Urothelium cell line (cell line): ENCODE measurements at regions not wholly inside any gene's neighbourhood (a gene's known extent, or its start where the extent isn't known, plus 50 kb on each side); places are given as distances from the start of the nearest gene placed in this dataset.

Experiments
- DNase-seq: peaks from one replicate; pipeline ENCODE4 v3.0.0; 2011; ENCODE audit warnings: low spot score, mixed read lengths
- FAIRE-seq: peaks from 2 replicates; lab custom pipeline; 2011; peaks lifted over from hg19 to GRCh38; lab: Jason Lieb, UNC

DNA sequence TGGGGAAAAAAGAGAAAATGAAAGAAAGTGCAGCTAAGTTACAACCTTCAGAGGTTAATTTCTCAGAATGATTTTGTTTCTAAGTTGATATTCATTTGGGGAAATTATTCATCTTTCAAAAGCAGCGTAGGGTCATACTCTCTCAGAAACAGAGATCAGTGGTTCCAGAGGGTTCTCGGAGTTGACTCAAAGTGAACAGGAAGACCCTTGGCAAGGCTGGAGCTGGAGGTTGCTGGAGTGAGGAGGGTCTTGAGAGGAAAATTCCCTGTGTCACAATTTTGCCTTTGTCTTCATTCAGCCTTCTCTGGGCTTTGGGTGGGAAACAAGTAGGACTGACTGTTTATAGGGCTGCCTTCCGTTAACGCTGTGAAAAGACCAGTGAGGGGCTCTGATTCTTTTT, 168.2 kb downstream of the ICOS start:
- FAIRE-seq (no peak), DNase-seq (no peak)

DNA sequence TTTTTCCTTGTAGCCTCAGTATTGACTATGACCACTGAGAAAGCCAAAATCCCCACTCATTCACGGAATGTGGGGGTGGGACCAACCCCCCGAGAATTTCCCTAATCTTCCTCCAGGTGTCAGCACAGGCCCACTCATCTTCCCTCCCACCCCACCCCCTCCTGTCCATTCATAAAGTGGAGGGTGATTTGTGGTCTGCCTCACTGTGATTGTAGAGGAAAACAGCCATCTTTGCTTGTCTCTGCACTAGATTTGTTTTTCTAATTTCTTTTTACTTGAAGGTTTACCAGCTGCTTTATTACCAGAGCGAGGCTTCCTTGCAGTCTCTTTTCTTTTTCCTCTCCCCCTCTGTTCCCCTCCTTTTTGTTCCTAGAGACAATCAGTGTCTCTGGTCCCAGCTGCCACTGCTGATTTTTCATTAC, 171.8 kb downstream of the ICOS start:
- FAIRE-seq (no peak), DNase-seq (peak; percentile 74)

DNA sequence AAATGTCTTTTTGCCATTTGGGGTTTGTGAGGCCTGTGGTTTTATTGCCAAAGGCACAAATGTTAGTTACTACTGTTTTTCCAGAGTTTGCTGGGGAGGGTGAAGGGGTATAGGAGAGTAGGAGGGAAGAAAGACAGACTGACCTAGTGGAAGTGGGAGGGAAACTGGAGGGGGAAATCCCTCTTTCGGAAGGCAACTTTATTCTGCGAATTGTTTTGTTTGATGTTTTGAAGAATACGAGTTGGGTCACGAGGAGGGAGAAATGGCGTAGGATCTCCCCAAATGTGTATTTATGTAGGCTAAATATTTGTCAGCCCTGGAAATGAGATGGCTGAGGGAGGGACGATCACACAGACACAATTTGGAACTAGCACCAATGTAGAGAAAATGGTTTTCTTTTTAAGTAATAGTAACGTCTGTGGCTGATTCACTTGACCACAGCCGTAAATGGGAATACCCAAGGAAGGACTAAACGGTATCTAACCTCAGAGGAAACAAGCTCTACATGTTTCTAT, 172.3 kb downstream of the ICOS start:
- FAIRE-seq (no peak), DNase-seq (no peak)

DNA sequence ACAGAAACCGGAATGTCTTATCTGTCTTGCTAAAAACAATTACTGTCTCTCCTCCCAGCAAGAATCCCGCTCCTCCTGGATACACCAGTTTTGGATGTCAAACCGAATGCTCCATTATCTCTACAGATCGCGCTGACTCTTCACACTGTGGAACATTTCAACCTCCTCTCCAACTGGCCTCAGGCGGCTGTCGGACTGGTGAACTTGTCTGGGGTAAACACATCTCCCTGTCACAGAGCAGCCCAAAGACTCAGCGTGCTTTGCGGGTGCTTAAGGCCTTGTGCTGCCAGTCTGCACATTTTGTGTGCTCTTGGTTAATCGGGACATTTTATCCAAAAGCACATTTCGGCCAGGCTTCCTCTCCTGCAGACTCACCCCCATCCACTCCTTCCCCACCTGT, 173.1 kb downstream of the ICOS start:
- DNase-seq, result no peak
- no peak for FAIRE-seq

DNA sequence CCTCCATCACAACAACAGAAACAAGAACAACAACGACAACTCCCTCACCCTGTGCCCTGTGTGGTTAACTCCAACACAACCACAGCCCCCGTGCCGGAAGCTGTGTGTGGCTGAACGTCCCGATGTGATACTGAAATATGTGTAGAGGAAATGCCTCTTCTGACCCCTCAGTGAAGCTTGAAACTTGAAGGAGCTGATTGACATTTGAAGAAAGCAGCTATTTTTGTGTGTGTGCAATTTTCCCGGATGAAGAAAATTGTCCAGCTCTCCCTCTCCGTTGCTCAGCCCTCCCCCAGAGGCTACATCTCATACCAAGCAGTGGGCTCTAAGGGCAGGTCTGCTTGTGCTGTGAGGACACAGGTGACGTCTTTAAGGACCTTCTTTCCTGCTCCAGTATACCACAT, 173.8 kb downstream of the ICOS start:
- peak; percentile 23 for DNase-seq
- no peak for FAIRE-seq

DNA sequence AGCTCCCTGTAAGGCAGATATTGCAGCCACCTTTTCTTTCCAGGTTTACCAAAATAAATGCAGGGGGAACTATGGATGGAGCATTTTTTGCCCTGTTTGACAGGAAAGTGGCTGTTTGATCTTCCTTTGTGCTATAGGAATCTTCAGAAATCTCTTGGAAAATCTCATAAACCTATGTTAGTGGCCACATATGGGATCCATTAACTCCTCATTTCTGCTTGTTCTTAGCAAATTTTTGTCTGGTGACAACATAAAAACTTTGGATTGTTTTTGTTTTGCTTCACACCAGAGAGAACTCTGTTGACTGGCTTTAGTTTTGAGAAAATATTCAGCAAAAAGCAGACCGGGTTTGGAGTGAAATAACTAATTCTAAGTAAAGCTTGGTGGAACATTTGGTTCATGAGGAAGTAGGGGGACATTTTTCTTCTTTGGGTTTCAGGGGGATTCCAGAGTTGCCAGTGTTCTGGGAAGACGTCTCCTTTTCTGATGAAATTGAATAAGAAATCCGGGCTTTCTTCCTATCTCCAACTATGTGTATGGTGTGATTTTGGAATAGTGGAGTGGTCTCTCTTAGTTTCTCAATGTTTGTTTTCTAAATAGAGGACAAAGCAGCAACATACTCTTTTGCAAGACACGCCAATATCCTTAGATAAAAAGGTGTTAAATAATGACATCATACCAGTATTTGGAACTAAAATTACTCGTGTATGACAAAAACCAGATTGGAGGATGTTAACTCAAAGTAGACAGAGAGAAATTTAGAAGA, 174.4 kb downstream of the ICOS start:
- DNase-seq, result no peak
- no peak for FAIRE-seq

DNA sequence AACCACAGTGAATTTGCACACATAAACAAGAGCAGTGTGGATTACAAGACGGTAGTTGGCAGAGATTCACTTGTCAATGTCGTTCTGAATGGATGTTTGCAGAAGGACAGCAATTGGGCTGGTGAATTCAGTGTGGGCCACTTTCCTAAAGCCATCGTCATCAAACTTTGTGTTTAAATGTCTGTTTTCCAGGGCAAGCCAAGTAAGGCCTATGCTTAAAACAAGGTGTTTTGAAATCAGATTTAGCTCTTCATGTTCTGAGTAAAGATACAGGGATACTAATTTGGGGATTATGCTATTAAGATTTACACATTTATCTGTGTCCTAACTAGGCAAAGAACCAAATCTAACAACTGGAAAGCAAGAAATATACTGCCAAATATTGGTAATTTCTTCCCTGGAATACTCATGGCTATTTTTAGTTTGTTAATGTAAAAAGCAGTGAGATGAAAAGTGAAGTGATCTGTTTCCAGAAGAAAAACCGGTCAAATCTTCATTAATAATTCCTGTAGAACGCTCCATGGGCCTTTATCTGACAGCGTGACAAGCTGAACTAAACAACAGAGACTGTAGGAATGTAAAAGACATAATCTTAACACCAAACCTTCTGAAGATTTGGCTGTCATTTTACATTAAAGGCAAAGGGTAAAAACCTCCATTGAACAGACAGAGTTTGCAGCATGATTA, 175.7 kb downstream of the ICOS start:
- DNase-seq (no peak), FAIRE-seq (no peak)

DNA sequence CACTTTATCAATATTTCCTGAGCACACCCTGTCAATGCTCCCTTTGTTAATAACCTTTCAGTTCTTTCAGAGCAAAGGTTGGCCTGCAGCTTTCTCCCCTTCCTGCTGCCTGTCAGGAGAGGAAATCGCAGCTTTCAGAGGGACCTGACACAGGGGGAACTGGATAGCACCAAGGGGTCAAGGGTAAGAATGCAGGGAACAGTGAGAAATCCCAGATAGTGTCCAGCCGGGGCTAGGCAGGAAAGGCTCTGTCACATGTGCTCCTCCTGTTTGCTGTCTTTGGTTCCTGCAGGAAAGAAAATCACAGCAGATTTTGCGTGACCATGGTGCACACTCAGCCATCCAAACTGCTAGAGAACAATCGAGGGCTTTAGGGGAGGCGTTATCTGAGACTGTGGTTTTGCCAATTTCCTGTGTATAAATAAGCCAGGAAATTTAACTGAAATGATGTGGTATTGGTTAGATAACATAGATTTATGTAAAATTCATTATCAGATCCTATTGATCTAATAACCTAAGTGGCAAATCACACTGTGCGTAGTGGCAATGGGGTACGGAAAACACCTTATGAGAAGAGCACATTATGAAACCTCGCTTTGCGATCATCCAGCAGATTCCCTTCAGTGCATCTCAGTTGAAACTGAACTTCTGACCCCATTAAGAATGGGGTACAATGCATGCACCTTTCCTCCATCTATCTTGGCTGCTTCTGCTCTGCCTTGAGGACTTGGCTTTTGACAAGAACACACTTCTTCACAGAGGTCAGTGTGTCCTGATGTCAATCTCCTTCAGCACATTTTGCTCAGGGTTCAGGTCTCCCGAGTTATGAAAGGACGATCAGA, 178.0 kb downstream of the ICOS start:
- FAIRE-seq, result no peak
- DNase-seq, result no peak

DNA sequence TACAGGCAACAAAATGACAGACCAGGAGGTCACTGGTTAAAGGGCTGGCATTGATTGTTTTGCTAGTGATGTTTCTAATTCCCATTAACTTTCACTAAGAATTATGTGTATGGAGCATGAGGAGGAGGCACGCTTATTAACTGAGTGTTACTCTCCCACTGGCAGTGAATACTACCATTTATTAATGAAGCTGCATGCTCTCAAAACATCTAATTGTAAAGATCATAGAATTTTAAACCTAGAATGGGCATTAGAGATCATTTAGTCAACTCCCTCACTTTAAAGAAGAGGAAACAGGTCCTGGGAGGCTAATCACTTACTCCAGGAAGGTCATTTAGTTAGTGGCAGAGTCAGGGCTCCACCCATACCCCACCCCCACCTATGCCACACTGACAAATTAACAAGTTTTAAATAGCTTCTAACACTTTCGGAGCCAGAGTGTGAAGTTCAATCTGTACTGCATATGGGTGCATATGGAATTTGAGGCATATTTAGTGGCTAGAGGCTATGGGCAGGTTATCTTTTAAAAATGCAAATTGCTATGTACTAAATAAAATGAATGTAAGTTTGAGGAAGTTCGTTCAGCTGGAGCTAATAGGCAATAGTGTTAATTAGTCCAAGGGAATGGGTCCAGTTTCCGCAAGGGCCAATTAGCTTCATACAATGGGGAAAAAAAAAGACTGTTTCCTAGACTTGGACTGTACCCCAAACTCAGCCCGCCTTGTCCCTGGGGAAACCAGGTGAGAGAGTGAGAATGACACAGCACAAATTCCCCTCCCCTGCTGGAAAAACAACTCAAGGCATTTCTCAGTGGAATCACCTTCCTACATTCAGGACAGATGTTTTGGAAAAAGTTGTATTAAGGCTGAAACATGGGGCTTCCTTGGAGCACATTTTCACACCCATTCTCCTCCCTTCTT, 178.8 kb downstream of the ICOS start:
- no peak for DNase-seq

DNA sequence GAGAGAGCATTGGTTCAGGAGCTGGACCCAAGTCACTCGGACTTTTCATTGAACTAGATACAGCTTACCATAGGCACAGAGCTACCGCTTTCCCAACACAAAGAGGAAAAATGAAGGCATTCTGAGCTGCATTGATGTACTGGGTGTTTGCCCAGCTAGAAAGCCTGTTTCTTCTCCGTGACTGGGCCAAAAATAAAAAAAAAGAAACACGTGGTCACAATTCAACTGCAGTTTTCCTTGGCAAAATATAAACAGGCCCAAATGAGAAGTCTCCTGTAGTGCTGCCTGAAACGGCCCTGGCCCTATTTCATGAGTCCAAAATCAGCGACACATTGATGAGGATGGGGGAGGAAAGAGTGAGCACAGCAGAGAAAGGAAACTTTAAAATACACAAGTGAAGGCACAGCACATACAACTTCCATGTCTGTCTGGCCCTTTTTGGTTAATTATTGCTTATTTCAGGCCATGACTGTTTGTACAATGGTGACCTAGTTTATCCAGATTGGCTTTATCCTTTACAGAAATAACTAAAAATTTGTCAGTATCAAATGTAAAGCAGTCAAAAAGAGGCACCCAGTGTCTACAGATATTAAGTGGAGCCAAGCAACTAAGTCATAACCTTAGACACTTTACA, 179.7 kb downstream of the ICOS start:
- FAIRE-seq (no peak), DNase-seq (no peak)

More for the DNA sequence above, 178.8 kb downstream of the ICOS start:
- FAIRE-seq, result no peak

DNA sequence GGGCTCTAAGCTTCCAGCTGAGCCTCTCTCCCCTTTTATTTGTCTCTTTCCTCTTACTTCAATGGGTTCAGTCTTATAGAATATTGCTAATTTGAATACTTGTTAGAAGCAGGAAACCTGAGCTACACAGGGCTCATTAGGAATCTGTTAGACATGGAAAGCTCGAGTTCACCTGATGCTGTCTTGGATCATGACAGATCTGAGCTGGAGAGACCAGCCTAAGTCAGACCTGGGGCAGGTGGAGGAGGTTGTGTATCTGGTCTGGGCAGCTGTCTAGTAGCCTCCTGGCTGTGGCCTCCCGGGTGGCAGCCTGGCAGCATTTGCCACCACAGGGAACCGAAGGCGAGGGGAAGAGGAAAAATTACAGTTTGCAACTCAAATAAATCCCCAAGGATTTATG, 185.9 kb downstream of the ICOS start:
- FAIRE-seq (no peak), DNase-seq (no peak)

DNA sequence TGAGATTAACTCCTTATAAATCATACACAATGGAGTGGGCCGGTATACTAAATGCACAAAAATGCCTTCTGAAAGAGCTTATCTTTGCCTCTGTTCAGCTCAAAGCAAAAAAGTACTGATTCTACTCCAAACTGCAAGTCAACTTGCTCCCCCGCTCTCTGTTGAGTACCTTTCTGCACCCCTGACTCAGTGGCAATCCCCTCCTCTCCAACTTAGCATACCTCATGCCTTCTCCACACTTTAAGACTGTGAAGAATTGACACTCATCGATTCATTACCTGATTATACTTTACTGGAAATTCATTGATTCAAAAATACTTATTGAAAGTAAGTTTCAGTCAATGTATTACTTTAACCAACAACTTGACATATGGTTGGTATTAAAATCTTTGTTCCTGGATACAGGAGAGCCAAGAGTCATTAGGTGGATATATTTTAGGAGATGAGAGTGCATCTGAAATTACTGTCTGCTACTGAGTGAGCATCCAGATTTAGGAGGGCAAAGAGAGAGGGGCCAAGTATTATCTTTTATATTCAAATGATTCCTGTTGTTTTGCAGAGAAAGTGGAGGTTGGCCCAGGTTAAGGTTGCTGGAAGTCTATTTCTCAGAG, 187.7 kb downstream of the ICOS start:
- FAIRE-seq, result no peak
- no peak for DNase-seq

DNA sequence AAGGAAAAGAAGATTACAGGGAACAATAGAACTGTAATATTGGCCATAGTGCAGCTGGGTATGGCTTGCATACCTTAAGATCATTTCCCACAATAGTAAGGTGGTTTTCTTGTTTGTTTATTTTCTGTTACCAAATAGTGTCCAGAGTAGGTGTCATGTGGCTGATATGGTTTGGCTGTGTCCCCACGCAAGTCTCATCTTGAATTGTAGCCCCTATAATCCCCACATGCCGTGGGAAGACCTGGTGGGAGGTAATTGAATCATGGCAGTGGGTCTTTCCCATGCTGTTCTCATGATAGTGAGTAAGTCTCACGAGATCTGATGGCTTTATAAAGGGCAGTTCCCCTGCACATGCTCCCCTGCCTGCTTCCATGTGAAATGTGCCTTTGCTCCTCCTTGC, 190.1 kb downstream of the ICOS start:
- FAIRE-seq (no peak), DNase-seq (no peak)

DNA sequence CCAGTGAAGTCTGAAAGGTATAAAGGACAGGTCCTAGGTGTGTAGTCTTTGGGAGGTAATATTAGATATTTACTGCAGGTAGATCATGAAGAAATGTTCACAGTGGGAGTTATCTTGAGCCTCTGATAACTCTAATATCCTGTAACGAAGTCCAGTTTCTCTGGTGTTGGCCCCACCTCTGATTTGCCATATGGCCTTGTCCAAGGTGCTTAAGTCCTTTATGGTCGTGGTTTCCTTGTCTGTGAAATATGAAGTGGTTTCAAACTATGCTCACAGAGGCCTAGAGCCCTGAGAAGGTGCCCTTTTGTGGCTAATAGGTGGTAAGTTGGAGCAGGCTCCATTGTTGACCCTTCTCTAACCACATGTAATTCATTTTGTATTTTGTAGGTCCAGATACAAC, 190.7 kb downstream of the ICOS start:
- FAIRE-seq (no peak), DNase-seq (no peak)

DNA sequence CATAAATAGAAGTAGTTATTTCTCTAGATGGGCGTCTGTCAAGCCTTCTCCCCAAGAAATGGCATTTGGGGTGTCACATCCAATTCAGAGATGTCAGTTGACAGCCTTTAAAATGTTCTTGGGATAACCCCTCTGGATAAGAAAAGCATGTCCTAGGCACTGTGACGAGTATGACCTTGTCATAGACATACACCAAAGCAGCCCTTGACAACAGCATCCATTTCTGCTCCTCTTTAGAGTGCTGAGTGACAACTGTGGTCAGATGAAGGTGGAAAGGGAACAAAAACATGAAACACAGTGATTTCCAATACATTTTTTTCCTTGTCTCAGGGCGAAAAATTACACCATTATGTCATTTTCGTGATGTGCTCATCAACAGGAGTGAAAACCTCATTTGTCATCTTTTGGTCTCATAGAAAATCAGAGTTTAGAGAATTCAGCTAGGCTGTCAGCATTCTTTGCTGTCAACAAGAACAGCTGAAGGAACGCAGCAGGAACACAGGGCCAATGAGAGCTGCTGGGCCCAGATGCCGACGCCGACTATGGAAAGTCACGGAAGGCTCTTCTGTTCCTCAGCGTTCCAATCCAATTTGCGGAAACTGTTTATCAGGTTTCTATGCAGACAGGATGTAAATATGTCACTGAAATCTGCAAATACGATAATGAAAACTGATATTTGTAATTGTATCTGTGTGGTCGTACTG, 193.2 kb downstream of the ICOS start:
- DNase-seq, result no peak
- FAIRE-seq, result no peak

DNA sequence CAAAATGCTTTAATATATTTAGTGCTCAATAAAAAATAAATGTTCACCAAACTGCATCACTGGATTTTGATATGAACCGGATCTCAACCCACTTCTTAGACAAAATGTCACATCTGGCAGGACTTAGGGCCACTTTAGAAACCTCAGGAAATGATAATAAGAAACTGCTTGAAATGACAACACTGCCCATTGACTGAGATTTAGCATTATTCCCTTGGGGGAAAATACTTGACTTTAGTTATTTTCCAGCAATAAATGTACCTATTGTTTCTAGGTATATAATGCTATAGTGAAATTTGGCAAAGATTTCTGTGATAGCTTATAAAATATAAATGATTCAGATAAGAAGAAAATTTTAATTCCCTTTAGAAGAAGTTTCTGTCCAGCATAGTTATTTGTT, 195.1 kb downstream of the ICOS start:
- DNase-seq (no peak), FAIRE-seq (no peak)

DNA sequence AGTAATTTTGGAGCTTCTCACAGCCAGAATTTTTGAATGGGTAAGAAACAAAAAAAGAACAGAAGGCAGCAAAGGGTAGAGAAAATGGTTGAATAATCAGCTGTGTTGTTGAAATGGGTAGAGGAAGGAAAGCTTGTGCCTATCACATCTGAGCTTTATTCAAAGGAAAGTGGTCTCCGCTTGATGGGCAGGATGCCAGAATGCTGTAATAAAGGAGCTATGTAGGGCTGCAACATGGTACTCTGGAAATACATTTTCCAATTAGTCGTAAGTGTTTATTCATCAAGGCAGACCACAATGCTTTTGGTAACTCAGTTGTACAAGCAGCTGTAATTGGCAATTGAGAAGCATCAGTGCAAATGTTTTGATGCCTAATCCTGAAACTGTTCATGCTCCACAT, 196.9 kb downstream of the ICOS start:
- DNase-seq (no peak), FAIRE-seq (no peak)

DNA sequence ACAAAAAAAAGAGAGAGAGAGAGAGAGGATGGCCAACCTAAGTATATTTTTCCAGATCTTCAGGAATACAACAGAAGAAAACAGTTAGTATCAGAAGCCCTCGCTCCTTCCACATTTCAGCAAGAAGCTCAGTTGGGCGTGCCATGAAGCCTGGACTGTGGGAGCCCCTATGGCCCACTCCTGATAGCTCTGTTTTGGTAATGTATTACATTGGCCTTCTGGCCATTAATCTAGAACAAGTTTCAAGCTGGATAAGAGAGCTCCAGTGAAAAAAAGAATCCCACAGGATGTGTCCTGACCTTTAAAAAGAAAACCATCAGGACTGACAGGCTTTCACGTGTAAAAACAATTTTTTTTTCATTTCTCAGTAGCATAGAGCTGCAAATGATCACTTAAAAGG, 197.9 kb downstream of the ICOS start:
- DNase-seq (no peak), FAIRE-seq (no peak)

DNA sequence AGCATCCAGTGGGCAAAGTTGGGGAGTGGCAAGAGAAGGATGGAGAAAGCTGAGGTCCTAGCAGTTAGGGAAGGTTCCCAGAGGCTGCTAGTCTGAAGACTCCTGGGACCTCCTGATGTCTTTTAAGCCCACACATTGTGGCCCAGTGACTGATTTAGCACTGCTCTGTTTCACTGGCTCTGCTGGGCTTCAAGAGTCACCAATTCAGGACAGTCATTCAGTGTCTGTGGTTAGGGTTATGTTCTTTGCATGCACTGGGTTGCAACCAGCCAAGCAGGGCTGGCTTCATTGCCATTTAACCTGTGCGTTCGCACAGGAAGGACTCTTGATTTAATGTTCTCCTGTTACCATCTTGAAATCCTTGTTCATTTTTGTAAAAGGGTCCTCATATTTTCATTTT, 199.2 kb downstream of the ICOS start:
- FAIRE-seq (no peak), DNase-seq (no peak)
